ENCODE measurements at regions not wholly inside any gene's neighbourhood (a gene's known extent, or its start where the extent isn't known, plus 50 kb on each side); places are given as distances from the start of the nearest gene placed in this dataset.

GRCh38 chr6:82080767-82081166 is 166.8 kb downstream of the IBTK start:
- TF ChIP-seq EP300 (IDR thresholded peaks at IDR 0.05) (no peak), CTCF (IDR thresholded peaks at IDR 0.05) (no peak), POLR2A (IDR thresholded peaks at IDR 0.05) (no peak)
- H3K36me3 ChIP-seq: no peaks in the 10 kb centered on the region
- no peaks in the 10 kb centered on the region for H3K27me3 ChIP-seq
- H3K4me3 ChIP-seq: no peak overlapping the region
- H3K9me3 ChIP-seq: no peaks in the 10 kb centered on the region
- intact Hi-C loops (cut with DNase I): no loop called here
- no peak overlapping the region for H3K27ac ChIP-seq
- no peak for DNase-seq
- WGBS, 3 donors: 53 to 61% (median 55%) methylated on average over 1 of the region's 1 CpG
- no peaks in the 10 kb centered on the region for H3K4me1 ChIP-seq (ENCODE audit: insufficient read depth)

- H3K27me3 ChIP-seq: no peaks in the 10 kb centered on the region
- no peak overlapping the region for H3K4me3 ChIP-seq
- no peak for TF ChIP-seq CTCF (IDR thresholded peaks at IDR 0.05)
- no peak for TF ChIP-seq EP300 (IDR thresholded peaks at IDR 0.05)
- no peak for TF ChIP-seq POLR2A (IDR thresholded peaks at IDR 0.05)
- no peak for DNase-seq
- H3K36me3 ChIP-seq: no peaks in the 10 kb centered on the region
- H3K9me3 ChIP-seq: no peaks in the 10 kb centered on the region
- 96 to 100% (median 99%) methylated on average over 3 of the region's 3 CpGs for WGBS, 3 donors
- no peaks in the 10 kb centered on the region for H3K4me1 ChIP-seq (ENCODE audit: insufficient read depth)
- intact Hi-C loops (cut with DNase I): no loop called here
- H3K27ac ChIP-seq: no peak overlapping the region
These were observed 169.1 kb downstream of the IBTK start for GRCh38 chr6:82078286-82078908.

- TF ChIP-seq EP300 (IDR thresholded peaks at IDR 0.05) (no peak), POLR2A (IDR thresholded peaks at IDR 0.05) (no peak), CTCF (IDR thresholded peaks at IDR 0.05) (no peak)
- intact Hi-C loops (cut with DNase I): no loop called here
- Histone ChIP-seq H3K27ac (no peak overlapping the region), H3K36me3 (no peaks in the 10 kb centered on the region), H3K4me1 (ENCODE audit: insufficient read depth) (no peaks in the 10 kb centered on the region), H3K4me3 (no peak overlapping the region), H3K9me3 (no peaks in the 10 kb centered on the region), H3K27me3 (no peaks in the 10 kb centered on the region)
- DNase-seq: no peak
- WGBS, 3 donors: 12 to 23% (median 19%) methylated on average over 1 of the region's 1 CpG
These were observed 170.6 kb downstream of the IBTK start for GRCh38 chr6:82076916-82077315.

GRCh38 chr6:82074556-82074955 is 173.0 kb downstream of the IBTK start:
- 64 to 73% (median 65%) methylated on average over 2 of the region's 2 CpGs for WGBS, 3 donors
- no peak for DNase-seq
- H3K27me3 ChIP-seq: no peaks in the 10 kb centered on the region
- intact Hi-C loops (cut with DNase I): no loop called here
- no peaks in the 10 kb centered on the region for H3K4me1 ChIP-seq (ENCODE audit: insufficient read depth)
- no peaks in the 10 kb centered on the region for H3K36me3 ChIP-seq
- H3K9me3 ChIP-seq: no peaks in the 10 kb centered on the region
- no peak overlapping the region for H3K4me3 ChIP-seq
- no peak overlapping the region for H3K27ac ChIP-seq
- TF ChIP-seq EP300 (IDR thresholded peaks at IDR 0.05) (no peak), CTCF (IDR thresholded peaks at IDR 0.05) (no peak), POLR2A (IDR thresholded peaks at IDR 0.05) (no peak)
